ENCODE measurements at regions not wholly inside any gene's neighbourhood (a gene's known extent, or its start where the extent isn't known, plus 50 kb on each side); places are given as distances from the start of the nearest gene placed in this dataset.
"Not testable (repeated sequence)": the region's sequence is repeated elsewhere in the genome, so short reads cannot be mapped to it uniquely, and the experiment has no call there.

GRCh38 chr18:43961722-43962121, 684.4 kb upstream of the SYT4 start:
- DNase-seq (ENCODE audit: low read depth in 2 of 2), result no peak

- no peak for DNase-seq (ENCODE audit: low read depth in 2 of 2)
These were observed 687.4 kb upstream of the SYT4 start for GRCh38 chr18:43964666-43965065.

DNA sequence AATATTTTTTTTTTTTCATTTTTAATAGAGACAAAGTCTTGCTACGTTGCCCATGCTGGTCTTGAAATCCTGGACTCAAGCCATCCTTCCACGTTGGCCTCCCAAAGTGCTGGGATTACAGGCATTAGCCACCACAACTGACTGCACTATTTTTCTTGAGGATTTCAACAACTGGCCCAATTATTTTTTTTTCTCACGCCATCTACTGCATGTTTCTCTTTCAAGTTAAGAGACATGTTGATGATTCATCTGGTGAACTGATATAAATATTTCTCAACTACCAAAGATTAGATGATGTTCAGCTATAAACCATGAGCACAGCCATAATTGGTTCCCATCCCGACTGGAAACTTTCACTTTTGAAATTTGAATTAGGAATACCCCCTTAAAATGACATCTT, 688.4 kb upstream of the SYT4 start:
- no peak for DNase-seq (ENCODE audit: low read depth in 2 of 2)

DNA sequence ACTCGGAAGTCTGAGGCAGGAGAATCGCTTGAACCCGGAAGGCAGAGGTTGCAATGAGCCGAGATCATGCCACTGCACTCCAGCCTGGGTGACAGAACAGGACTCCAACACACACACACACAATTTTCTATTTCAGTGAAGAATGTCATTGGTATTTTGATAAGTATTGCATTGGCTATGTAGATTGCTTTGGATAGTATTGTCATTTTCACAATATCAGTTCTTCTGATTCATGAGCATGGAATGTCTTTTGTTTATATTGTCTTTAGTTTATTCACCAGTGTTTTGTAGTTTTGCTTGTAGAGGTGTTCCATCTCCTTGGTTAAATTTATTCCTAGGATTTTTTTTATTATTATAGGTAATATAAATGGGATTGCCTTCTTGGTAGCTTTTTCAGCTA, 693.4 kb upstream of the SYT4 start:
- no peak for DNase-seq (ENCODE audit: low read depth in 2 of 2)

- no peak for DNase-seq (ENCODE audit: low read depth in 2 of 2)
These were observed 700.9 kb upstream of the SYT4 start for GRCh38 chr18:43978174-43978573.

- no peak for DNase-seq (ENCODE audit: low read depth in 2 of 2)
These were observed 698.1 kb upstream of the SETBP1 start for GRCh38 chr18:43982582-43982981.

- not testable (repeated sequence) for DNase-seq (ENCODE audit: low read depth in 2 of 2)
These were observed 693.6 kb upstream of the SETBP1 start for GRCh38 chr18:43987061-43987460.

GRCh38 chr18:43992741-43993140, 687.9 kb upstream of the SETBP1 start:
- no peak for DNase-seq (ENCODE audit: low read depth in 2 of 2)

- DNase-seq (ENCODE audit: low read depth in 2 of 2), result no peak
These were observed 686.3 kb upstream of the SETBP1 start for GRCh38 chr18:43994381-43994780.

DNA sequence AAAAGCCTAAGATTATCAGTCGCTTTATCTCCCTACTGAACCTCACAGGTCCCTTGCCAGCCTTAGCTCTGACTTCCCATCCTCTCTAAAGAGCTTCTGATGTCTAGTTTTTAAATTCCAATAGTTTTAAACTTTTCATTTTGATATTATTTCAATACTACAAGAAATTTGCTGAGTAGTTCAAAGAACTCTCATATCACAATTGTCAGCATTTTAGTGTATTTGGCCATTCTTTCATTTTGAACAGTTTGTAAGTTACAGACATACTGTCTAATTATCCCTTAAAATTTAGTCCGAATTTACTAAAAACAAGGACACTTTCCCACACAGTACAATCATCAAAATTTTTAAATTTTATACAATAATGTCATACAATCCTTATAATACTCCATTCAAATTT, 666.8 kb upstream of the SETBP1 start:
- no peak for DNase-seq (ENCODE audit: low read depth in 2 of 2)

GRCh38 chr18:44025421-44025820, 655.3 kb upstream of the SETBP1 start:
- DNase-seq (ENCODE audit: low read depth in 2 of 2), result no peak

DNA sequence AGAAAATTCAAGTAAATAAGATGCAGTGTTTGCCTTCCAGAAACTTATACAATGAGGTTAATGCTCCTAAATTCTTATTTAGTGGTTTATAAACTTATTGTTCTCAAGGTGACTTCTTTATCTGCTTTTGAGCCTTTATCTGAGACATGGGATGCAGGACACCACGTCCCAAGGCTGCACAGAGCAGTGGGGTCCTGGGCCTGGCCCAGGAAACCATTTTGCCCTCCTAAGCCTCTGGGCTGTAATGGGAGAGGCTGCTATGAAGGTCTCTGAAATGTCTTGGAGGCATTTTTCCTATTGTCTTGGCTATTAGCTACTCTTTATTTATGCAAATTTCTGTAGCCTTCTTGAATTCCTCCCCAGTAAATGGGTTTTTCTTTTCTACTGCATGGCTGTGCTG, 652.6 kb upstream of the SETBP1 start:
- no peak for DNase-seq (ENCODE audit: low read depth in 2 of 2)

DNA sequence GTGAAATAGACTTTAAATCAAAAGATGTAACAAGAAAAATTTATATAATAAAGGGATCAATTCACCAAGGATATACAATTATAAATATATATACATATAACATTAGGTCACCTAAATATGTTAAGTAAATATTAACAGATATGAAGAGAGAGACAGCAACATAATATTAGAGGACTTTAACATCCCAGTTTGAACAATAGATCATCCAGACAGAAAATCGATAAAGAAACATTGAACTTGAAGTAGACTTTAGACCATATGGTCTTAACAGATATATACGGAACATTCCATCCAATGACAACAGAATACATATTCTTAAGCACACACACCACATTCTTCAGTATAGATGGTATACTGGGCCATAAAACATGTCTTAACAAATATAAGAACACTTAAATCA, 649.6 kb upstream of the SETBP1 start:
- no peak for DNase-seq (ENCODE audit: low read depth in 2 of 2)

DNA sequence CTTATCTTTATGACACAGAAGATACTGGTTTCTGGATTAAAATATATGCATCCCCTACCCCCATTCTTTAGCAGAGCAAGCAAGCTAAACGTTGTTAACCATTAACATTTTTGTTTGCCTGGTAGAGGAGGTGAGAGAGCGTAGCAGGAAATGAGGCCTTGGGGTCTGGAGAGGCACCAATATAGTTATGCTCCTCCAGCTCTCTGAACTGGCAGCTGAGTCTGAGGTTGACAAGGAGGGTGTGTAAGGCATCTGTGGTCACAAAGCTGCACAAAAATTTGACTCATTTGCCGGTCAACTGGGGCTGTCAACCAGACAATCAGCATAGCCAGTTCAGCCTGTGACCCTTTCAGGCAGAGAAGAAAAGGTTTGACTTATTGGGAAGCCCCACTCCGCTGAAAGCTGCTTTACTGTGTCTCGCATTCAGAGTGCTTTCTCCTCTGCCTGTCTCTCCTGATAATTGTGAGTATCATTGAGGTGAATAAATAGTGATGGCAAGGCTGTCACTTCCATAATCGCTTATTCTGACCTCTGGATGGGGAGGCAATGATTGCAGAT, 647.5 kb upstream of the SETBP1 start:
- no peak for DNase-seq (ENCODE audit: low read depth in 2 of 2)

- no peak for DNase-seq (ENCODE audit: low read depth in 2 of 2)
These were observed 645.1 kb upstream of the SETBP1 start for GRCh38 chr18:44035554-44035953.

- DNase-seq (ENCODE audit: low read depth in 2 of 2), result no peak
These were observed 644.2 kb upstream of the SETBP1 start for GRCh38 chr18:44036501-44036900.

- DNase-seq (ENCODE audit: low read depth in 2 of 2), result no peak
These were observed 641.5 kb upstream of the SETBP1 start for GRCh38 chr18:44039216-44039615.

- DNase-seq (ENCODE audit: low read depth in 2 of 2), result no peak
These were observed 640.9 kb upstream of the SETBP1 start for GRCh38 chr18:44039826-44040225.

- DNase-seq (ENCODE audit: low read depth in 2 of 2), result no peak
These were observed 639.1 kb upstream of the SETBP1 start for GRCh38 chr18:44041553-44041952.

- no peak for DNase-seq (ENCODE audit: low read depth in 2 of 2)
These were observed 638.7 kb upstream of the SETBP1 start for GRCh38 chr18:44041961-44042360.

- DNase-seq (ENCODE audit: low read depth in 2 of 2), result no peak
These were observed 634.2 kb upstream of the SETBP1 start for GRCh38 chr18:44046376-44046975.

DNA sequence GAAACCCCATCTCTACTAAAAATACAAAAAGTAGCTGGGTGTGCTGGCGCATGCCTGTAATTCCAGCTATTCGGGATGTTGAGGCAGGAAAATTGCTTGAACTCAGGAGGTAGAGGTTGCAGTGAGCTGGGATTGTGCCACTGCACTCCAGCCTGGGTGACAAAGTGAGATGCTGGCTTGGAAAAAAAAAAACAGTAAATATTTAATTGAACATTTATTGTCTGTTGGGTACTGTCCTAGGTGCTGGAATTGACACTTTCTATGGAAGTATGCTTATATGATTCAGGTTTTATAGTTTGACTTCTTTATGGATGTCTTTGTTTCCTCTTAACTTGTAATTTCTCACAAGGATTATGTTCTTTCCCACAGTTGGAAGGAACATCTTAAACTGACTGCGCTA, 633.1 kb upstream of the SETBP1 start:
- no peak for DNase-seq (ENCODE audit: low read depth in 2 of 2)

GRCh38 chr18:44048435-44048834, 632.3 kb upstream of the SETBP1 start:
- DNase-seq (ENCODE audit: low read depth in 2 of 2), result no peak

GRCh38 chr18:44048846-44049245, 631.8 kb upstream of the SETBP1 start:
- DNase-seq (ENCODE audit: low read depth in 2 of 2), result no peak
